HG03521 (cell line): ENCODE measurements at regions not wholly inside any gene's neighbourhood (a gene's known extent, or its start where the extent isn't known, plus 50 kb on each side); places are given as distances from the start of the nearest gene placed in this dataset.
"Not testable (repeated sequence)": the region's sequence is repeated elsewhere in the genome, so short reads cannot be mapped to it uniquely, and the experiment has no call there.

Experiments used
- ATAC-seq: cut with Tn5 transposase; IDR thresholded peaks from one replicate; pipeline ENCODE4 v1.9.1; 2021; ENCODE audit warnings: mild to moderate bottlenecking, moderate library complexity; ENCODE audit not compliant: unreplicated experiment

DNA sequence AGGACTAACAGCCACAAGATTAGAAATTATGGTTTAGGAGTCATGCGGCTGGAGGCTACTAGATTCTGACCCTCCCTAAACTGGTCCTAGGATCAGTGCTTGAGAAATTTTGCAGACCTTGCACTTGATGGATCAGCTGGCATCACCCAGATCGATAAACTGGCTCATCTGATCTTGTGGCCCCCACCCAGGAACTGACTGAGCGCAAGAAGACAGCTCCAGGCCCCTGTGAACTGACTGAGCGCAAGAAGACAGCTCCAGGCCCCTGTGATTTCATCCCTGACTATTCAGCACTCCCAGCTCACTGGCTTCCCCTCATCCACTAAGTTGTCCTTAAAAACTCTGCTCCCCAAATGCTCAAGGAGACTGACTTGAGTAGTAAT is 67.8 kb downstream of the MRPL36 start:
- ATAC-seq: not testable (repeated sequence)

DNA sequence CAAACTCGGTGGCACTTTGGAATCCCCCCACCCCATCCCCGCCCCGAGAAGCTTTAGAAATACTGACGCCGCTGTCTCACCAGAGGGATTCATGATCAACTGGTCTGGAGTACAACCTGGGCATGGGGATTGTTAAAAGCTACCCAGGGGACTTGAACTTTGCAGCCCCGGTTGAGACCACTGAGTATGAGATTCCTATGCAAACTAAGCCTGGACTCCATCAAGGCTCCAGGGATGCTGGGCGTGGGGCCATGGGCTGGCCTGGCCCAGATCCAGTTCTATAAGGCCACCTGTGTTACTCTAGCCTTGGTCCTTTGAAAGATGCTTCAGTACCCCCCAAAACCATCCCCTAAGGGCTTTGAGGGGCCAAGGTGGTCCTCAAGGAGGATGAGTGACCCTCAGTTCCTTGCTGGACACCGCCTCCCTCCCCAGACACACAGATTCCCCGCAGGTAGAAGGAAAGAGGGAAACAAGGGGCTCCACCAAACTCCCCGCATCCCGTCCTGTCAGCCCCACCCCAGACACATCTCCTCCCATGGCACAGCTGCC is 68.5 kb downstream of the MRPL36 start:
- ATAC-seq: no peak

DNA sequence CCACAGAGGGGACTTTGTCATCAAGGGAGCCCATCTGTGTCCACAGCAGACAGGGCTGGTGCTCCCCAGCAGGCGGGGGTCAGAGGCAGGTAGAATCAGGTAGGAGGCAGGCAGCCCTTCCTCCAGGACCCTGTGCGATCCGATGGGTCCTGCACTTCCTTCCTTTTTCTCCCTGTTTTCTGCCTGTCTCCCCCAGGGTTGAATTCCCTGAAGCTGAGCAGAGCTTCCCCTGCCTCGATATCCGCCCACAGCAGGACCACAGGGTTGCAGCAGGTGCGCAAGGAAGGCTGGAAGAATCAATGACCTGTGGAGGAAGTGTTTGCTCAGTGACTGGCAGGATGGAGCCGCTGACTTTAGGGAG is 69.2 kb downstream of the MRPL36 start:
- no peak for ATAC-seq

DNA sequence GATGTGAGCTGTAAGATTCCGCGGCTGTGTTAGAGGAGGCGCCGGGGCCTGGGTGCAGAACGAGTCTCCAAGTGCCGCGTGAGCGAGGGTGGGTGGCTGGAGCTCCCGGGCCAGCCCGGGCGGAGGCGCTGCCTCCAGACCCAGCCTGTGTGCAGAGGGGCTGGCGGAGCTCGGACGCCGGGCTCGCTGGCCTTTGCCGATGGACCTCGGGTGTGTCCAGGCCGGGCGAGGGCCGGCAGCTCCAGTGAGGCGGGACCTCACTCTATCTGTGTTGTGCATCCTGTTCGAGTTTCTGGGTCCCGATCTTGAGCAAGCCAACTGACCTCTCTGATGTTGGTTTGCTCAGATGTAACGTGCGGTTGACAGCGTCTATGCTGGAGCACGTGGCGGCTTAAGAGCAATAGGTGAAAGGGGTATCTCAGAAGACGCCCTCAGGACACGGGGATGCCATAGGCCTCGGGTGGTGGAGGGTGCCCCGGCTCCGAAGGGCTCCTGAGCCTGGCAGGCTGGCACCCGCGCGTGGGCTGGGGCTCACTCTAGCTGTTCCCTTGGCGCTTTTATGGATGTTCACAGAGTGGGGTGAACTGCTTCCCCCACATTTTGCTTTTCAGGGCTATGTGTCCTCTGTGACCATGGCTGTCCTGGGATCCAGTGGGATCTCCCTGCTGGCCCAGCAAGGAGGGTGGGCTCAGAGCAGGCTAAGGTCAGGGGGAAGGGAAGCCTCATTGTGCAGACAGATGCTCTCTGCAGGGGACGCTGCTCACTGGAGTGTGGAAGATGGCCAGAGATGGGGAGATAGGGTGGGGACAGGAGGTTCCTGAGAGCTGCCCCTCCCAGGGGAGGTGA is 69.8 kb downstream of the MRPL36 start:
- no peak for ATAC-seq

DNA sequence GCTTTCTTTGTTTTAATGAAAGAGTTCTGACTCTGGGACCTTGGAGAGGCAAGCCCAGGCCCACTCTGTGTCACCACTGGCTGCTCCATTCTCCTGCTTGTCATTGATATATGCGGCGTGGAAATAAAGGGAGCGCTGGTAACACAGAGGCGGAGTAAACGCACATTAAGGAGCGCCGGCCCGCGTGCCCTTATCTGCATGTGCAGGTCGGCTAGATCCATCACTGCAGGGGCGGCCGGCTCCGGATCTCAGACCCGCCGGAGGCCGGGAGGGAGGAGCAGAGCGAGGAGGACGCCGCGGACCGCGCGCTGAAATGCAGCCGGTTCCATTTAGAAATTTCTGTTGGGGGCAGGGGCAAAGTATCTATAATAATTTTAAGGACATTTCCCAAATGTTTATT is 70.8 kb downstream of the MRPL36 start:
- ATAC-seq: no peak

DNA sequence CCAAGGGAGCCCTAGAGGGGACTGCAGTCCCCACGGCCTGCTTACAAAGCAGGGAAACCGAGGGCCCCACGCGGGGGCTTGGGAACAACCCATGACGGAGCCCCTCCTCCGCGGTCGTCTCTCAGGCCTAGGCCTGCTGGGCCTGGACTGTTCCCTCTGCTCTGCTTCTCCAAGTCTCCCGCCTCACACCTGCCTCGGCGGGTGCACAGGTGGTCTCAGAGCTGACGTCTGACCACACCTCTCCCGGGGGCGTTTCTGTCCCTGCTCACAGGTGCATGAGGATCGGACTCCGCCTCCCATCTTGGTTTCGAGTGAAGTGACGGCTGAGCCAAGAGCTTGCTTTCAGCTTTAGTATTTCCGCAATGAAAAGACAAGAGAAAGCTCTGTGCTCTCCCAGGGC is 72.1 kb downstream of the MRPL36 start:
- ATAC-seq: no peak

DNA sequence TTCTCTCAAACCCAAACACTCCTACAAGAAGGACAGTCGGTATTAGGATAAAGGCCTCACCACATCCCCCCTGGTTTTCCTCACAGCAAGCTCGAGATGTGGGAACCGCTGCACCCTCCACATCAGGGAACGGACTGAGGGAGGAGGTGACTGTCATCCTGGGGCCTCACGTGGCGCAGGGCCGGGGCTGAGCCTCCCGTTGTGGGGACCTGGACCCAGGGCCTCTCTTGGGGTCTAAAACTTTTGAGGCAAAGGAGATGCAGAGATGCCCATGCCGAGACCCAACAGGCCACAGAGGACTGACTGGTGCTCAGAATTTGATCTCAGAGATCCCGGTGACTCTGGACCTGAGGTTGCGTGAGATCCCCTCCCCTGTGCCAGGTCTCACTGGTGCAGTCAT is 72.7 kb downstream of the MRPL36 start:
- ATAC-seq: no peak

DNA sequence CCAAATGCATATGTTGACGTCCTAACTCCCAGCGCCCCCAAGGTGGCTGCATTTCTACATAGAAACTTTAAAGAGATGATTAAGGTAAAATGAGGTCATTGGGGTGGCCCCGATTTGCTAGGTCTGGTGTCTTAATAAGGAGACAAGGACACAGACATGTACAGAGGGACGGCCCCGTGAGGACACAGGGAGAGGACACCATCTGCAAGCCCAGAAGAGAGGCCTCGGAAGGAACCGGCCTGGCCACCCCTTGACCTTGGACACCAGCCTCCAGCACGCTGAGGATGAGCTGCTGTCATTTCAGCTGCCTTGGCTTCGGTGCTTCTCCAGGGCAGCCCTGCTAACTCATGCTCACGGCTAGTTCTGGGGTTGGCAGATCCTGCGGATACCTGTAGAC is 73.2 kb downstream of the MRPL36 start:
- ATAC-seq: no peak

DNA sequence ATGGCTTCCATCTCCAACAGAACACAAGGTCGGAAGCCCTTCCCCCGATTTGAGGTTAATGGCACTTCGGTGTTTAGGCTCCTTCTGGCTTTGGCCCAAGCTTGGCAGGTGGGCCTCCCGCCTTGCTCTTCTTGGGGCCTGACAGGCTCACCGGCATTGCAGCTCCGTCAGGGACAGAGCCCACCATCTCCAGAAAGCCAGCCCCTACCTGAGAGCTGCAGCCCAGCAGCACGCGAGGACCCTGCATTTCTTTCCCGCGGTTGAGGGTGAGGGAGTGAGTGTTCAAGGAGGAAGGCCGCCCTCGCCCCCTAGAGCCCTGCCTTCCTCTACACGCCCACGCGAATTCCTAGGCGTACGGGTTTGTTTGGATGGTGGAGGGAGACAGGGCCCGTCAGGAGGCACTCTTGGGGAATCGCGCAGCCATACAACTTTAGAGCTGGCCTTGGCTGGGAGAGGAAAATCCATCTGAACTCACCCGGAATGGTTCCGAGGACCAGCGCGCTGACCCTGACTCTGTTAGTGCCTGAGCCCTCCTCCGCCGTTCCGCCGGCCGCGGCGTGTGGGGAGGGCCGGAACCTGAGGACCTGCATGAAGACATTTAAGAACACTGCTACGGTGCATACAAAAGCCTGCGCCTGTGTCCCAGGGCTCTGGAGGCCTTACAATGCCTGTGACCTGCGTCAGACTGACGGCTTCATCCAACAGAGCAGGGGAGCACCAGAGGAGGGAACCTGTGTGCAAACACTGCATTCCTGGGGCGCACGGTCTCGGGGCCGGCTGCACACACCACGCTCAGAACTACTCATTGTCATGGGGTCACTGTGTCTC is 73.8 kb downstream of the MRPL36 start:
- ATAC-seq: no peak

DNA sequence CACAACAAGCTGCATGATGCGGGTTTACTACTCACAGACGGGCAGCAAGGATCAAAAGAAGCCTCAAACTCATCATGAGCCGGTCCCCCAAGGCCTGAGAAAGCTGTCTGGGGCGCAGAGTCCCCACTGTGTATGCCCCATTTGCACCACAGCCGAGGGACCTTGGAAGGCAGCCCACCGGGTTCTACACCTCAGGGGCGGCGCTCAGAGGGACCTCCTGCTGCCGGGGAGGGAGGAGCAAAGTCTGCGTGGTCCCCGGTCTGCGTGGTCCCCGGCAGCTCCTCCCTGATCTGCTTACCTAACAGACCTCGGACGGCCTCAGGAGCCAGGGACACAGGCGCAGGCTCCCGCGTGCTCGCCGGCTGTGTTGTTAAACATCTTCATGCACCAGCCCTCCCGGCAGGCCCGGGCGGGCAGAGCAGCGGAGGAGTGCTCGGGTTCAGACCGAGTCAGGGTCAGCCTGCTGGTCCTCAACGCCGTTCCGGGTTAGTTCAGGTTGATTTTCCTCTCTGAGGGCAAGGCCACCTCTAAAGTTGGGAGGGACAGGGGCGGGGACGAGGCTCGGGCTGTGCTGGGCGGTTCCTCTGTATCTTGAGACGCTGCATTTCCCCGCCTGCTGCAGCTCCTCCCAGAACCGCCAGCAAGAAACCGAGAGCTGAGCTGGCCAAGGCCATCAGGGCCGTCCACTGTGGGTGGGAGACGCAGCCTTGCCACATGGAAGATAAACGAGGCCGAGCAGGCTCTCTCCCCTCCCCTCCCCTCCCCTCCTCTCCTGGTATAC is 74.6 kb downstream of the MRPL36 start:
- ATAC-seq: no peak

DNA sequence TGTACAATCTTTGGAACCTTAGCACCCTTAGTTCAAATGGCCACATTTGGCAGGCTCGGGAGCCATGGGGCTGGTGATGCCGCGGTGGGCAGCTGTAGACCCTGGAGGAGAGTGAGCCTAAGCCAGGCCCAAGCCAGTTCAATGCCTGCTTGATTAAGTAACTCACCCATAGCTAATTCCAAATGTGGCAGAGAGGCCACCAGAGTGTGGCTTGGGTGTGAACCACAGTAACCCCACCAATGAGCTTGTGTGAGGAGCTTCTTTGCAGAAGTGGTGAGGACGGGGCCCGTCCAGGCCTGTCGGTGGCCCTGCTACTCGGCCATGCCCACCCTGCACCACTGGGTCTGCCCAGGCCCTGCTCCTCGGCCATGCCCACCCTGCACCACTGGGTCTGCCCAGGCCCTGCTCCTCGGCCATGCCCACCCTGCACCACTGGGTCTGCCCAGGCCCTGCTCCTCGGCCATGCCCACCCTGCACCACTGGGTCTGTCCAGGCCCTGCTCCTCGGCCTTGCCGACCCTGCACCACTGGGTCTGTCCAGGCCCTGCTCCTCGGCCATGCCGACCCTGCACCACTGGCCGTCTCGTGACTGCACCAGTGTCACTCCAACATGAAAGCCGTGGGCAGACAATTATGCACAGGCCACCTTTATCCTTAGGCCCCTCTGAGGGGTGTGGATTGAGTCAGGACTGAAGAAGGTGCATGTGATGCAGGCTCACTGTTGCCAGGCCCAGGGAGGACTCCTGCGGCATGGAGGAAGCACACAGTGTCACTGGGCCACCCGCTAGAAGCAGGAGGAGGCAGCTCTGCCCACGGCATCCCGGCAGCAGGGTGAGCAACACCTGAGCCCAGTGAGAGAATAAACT is 75.4 kb downstream of the MRPL36 start:
- no peak for ATAC-seq

DNA sequence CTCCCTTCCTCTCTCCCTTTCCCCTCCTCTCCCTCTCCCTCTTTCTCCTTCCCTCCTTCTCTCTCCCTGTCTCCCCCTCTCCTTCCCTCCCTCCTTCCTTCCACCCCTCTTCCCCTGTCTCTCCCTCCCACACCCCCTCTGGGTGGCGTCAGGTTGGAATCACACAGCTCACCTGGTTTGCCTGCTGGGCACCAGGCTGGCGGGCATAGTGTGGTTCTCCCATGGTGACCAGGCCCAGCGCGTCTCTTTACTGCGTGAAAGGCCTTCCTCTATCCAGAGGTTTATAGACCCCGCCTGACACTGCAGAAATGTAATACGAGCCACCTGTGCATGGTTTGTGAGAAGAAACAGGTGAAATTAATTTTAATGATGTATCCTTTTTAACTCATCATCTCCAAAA is 76.2 kb downstream of the MRPL36 start:
- ATAC-seq: no peak

DNA sequence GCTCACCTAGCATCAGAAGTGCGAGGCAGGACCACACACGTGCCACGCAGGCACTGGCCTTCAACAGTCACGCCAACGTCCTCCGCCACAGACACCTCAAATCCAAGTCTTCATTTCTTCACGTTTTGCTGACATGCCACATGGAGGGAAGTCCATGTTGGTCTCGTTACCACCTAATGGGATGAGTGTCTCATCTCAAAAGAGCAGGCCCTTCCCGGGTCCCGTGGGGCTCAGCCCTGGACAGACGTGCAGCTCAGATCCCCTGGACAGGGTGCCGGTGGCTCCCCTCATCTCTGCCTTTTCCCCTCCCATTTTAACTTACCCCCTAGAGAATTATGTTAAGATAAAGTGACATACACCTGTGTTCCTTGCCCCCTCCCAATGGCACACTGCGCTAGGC is 76.8 kb downstream of the MRPL36 start:
- no peak for ATAC-seq

DNA sequence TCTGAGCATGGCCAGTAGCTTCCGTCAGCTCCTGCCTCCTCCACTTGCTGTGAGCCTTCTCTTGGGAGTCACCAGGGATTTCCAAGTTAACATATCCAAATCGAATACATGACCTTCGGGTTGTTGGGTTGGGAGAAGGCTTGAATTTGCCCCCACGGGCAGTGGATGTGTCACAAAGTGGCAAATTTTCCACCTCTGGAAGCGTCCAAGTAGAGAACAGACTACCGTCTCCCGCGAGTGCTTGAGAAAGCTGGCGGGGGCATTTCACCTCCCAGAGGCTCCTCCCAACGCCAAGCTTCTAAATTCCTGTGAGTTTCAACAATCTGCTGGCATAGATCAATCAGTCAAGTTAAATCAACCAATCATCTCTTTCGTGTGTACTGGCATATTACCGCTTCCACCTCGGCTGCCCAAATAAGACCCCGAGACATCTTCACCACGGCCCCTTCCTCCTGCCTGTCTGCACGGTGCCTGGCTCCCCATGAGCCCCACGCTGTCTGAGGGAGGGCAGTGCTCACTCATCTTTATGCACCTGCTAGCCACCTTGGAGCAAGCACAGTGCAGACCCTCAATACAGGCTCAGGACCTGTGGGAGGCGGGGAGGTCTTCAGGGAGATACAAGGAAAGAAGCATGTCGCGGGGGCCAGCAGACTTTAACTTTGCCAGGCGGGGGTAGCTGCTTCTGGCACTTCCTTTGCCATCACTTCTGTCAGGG is 79.1 kb downstream of the MRPL36 start:
- ATAC-seq: no peak

DNA sequence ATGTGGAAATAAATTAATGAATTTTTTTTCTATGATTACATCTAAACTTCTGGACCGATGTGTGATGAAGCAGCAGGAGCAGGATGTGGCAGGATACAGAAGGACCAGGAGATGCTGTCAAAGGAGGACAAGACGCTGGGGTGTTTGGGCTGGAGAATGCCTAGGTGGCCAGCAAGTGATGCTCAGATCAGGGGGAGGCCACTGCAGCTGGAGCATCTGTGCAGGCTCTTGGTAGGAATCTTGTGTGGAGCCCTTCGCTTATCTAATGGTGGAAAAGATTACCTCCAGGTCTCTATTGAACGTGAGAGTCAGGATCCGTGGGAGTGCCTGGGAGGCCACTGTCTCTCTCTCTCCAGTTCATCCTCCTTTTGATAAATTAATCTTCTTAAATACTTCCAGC is 79.8 kb downstream of the MRPL36 start:
- ATAC-seq: no peak

DNA sequence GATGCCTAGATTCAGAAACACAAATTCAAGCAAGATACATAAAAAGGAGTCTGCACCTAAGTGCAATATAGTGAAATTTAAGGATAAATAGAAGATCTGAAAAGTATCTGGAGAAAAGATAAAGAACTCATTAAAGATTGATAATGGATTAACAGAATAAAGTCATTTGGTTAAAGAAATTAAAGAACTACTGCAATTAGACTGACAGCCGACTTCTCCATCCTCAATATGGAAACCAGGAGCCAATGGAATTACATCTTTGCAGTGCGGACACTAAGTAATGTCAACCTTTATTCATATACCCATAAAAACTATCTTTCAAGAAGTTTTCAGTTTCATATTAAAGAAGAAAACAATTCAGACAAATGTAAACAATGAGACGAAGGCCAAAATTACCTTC is 81.0 kb downstream of the MRPL36 start:
- no peak for ATAC-seq

DNA sequence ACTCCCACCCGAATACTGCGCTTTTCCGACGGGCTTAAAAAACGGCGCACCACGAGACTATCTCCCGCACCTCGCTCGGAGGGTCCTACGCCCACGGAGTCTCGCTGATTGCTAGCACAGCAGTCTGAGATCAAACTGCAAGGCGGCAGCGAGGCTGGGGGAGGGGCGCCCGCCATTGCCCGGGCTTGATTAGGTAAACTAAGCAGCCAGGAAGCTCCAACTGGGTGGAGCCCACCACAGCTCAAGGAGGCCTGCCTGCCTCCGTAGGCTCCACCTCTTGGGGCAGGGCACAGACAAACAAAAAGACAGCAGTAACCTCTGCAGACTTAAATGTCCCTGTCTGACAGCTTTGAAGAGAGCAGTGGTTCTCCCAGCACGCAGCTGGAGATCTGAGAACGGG is 89.5 kb downstream of the MRPL36 start:
- not testable (repeated sequence) for ATAC-seq

DNA sequence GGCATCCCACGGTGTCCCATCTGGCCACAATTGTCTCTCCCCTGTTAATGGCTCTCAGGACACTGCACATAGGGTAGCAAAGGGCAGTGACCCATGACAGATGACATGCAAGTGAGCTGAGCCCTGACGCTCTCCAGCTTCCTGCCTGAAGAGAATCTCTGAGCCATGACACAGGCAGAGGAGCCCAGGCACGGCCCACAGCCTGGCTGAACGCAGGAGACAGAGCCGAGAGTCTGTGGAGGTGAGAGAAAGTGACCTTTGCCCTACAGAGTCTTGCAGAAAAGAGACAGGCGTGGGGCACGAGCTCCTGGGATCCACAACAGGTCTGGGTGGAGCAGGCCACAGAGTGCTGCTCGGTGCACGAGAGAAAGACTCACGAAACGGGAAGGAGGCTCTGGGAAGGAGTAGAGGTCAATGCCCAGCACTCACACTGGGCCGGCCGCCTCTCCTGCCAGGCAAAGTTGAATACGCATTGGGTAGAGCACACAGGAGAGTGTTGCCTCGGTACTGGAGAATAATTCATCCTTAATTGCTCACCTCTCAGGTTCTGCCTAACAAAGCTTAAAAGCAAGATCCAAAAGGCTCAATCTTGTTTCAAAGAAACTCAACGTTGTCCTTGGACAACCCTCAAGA is 90.3 kb downstream of the MRPL36 start:
- ATAC-seq: no peak

DNA sequence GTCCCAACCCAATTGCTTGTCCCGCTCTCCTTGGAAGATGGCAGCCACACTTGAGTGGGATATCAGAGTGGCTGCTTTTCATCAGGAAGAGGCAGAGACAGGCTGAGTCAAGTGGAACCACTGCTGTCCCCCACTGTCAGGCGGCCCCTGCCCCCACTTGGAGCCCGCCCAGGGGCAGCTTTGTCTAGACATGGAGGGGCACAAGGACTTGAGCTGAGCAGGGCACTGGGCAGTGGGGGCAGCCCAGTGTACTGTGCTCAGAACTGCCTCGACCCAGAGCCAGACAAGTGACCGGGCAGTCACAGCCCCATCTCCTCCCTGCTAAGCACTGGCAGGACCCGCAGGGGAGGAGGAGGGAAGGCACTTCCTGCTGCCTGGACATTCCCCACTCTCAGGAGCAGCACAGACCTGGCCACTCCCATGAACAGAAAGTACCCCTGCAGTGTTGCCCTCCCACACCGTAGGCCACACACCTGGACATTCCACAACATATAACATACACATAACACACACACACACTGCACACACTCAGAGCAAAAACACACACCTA is 91.0 kb downstream of the MRPL36 start:
- ATAC-seq: no peak
